ENCODE measurements at regions not wholly inside any gene's neighbourhood (a gene's known extent, or its start where the extent isn't known, plus 50 kb on each side); places are given as distances from the start of the nearest gene placed in this dataset.

- Histone ChIP-seq H3K27ac (ENCODE audit: low read length) (no peak overlapping the region), H3K79me2 (ENCODE audit: low read length) (no peaks in the 10 kb centered on the region), H3K4me3 (ENCODE audit: low read length) (no peak overlapping the region), H3K9ac (ENCODE audit: low read length) (no peak overlapping the region), H3K4me2 (ENCODE audit: low read length) (no peak overlapping the region), H3K9me3 (ENCODE audit: insufficient read depth, low read length) (no peaks in the 10 kb centered on the region), H3K4me1 (ENCODE audit: low read length) (no peaks in the 10 kb centered on the region), H2AFZ (ENCODE audit: low read depth, low read length) (no peak overlapping the region), H3K36me3 (replicated peaks; ENCODE audit: low read depth, low read length) (no peaks in the 10 kb centered on the region), H4K20me1 (ENCODE audit: insufficient read depth, low read length) (no peaks in the 10 kb centered on the region), H3K27me3 (ENCODE audit: low read depth, low read length) (no peaks in the 10 kb centered on the region)
- TF ChIP-seq EZH2phosphoT487 (IDR thresholded peaks at IDR 0.05; ENCODE audit: low read depth): no peak
- TF ChIP-seq CTCF (IDR thresholded peaks at IDR 0.05; ENCODE audit: low read depth, low read length): no peak
Observed at GRCh38 chr6:156185113-156185512, 592.1 kb upstream of the ARID1B start.

- H3K27ac ChIP-seq (ENCODE audit: low read length): no peak overlapping the region
- H3K79me2 ChIP-seq (ENCODE audit: low read length): no peaks in the 10 kb centered on the region
- no peak overlapping the region for H3K4me2 ChIP-seq (ENCODE audit: low read length)
- no peaks in the 10 kb centered on the region for H3K9me3 ChIP-seq (ENCODE audit: insufficient read depth, low read length)
- H4K20me1 ChIP-seq (ENCODE audit: insufficient read depth, low read length): no peaks in the 10 kb centered on the region
- no peaks in the 10 kb centered on the region for H3K27me3 ChIP-seq (ENCODE audit: low read depth, low read length)
- H2AFZ ChIP-seq (ENCODE audit: low read depth, low read length): no peak overlapping the region
- H3K9ac ChIP-seq (ENCODE audit: low read length): no peak overlapping the region
- no peaks in the 10 kb centered on the region for H3K36me3 ChIP-seq (replicated peaks; ENCODE audit: low read depth, low read length)
- no peak for TF ChIP-seq CTCF (IDR thresholded peaks at IDR 0.05; ENCODE audit: low read depth, low read length)
- no peak for TF ChIP-seq EZH2phosphoT487 (IDR thresholded peaks at IDR 0.05; ENCODE audit: low read depth)
- no peak overlapping the region for H3K4me3 ChIP-seq (ENCODE audit: low read length)
- H3K4me1 ChIP-seq (ENCODE audit: low read length): no peaks in the 10 kb centered on the region
Observed at GRCh38 chr6:156183678-156184077, 593.5 kb upstream of the ARID1B start.

GRCh38 chr6:156182356-156182755 lies 594.8 kb upstream of the ARID1B start:
- Histone ChIP-seq H4K20me1 (ENCODE audit: insufficient read depth, low read length) (no peaks in the 10 kb centered on the region), H3K9me3 (ENCODE audit: insufficient read depth, low read length) (no peaks in the 10 kb centered on the region), H3K27ac (ENCODE audit: low read length) (no peak overlapping the region), H3K4me1 (ENCODE audit: low read length) (no peaks in the 10 kb centered on the region), H3K4me3 (ENCODE audit: low read length) (no peak overlapping the region), H3K36me3 (replicated peaks; ENCODE audit: low read depth, low read length) (no peaks in the 10 kb centered on the region), H3K4me2 (ENCODE audit: low read length) (no peak overlapping the region), H3K79me2 (ENCODE audit: low read length) (no peaks in the 10 kb centered on the region), H3K27me3 (ENCODE audit: low read depth, low read length) (no peaks in the 10 kb centered on the region), H2AFZ (ENCODE audit: low read depth, low read length) (no peak overlapping the region), H3K9ac (ENCODE audit: low read length) (no peak overlapping the region)
- TF ChIP-seq CTCF (IDR thresholded peaks at IDR 0.05; ENCODE audit: low read depth, low read length): no peak

GRCh38 chr6:156181506-156181905 lies 595.7 kb upstream of the ARID1B start:
- no peaks in the 10 kb centered on the region for H3K36me3 ChIP-seq (replicated peaks; ENCODE audit: low read depth, low read length)
- no peak overlapping the region for H3K4me3 ChIP-seq (ENCODE audit: low read length)
- TF ChIP-seq CTCF (IDR thresholded peaks at IDR 0.05; ENCODE audit: low read depth, low read length) (no peak), EZH2phosphoT487 (IDR thresholded peaks at IDR 0.05; ENCODE audit: low read depth) (no peak)
- no peak overlapping the region for H3K27ac ChIP-seq (ENCODE audit: low read length)
- H3K27me3 ChIP-seq (ENCODE audit: low read depth, low read length): no peaks in the 10 kb centered on the region
- H3K9ac ChIP-seq (ENCODE audit: low read length): no peak overlapping the region
- no peak overlapping the region for H2AFZ ChIP-seq (ENCODE audit: low read depth, low read length)
- H3K9me3 ChIP-seq (ENCODE audit: insufficient read depth, low read length): no peaks in the 10 kb centered on the region
- no peaks in the 10 kb centered on the region for H4K20me1 ChIP-seq (ENCODE audit: insufficient read depth, low read length)
- no peaks in the 10 kb centered on the region for H3K79me2 ChIP-seq (ENCODE audit: low read length)
- H3K4me2 ChIP-seq (ENCODE audit: low read length): no peak overlapping the region
- H3K4me1 ChIP-seq (ENCODE audit: low read length): no peaks in the 10 kb centered on the region
